ENCODE measurements at regions not wholly inside any gene's neighbourhood (a gene's known extent, or its start where the extent isn't known, plus 50 kb on each side); places are given as distances from the start of the nearest gene placed in this dataset.

GRCh38 chr4:136017556-136017955, 1514.7 kb downstream of the PCDH18 start:
- no peaks in the 10 kb centered on the region for H3K36me3 Mint-ChIP-seq
- no peaks in the 10 kb centered on the region for H3K79me2 ChIP-seq (ENCODE audit: insufficient read depth, low read length)
- H3K4me1 Mint-ChIP-seq, result no peaks in the 10 kb centered on the region
- peaks cover 0 to 7% (median 0%) of the 10 kb centered on the region in 7 donors for H3K9me3 Mint-ChIP-seq
- peaks cover 0 to 3% (median 0%) of the 10 kb centered on the region in 3 donors for H3K27me3 Mint-ChIP-seq (ENCODE audit: low read depth in 3 of 3)
- H3K4me3 ChIP-seq (replicated peaks in 1 of 3; ENCODE audit: low read depth in 2 of 3, low read length in 3 of 3), result no peak overlapping the region
- intact Hi-C loops (cut with micrococcal nuclease), result no loop called here
- DNase-seq, result no peak
- H3K4me3 Mint-ChIP-seq, result no peak overlapping the region
- no peaks in the 10 kb centered on the region for H4K20me1 ChIP-seq (ENCODE audit: insufficient read depth, low read length)
- no peaks in the 10 kb centered on the region for H3K36me3 ChIP-seq (replicated peaks in 1 of 2; ENCODE audit: control insufficient read depth in 1 of 2, insufficient read depth in 2 of 2, low read length in 2 of 2)
- H3K9ac ChIP-seq (ENCODE audit: insufficient read depth, low read length, poor library complexity, severe bottlenecking), result no peak overlapping the region
- H3K9me3 ChIP-seq (replicated peaks in 1 of 2; ENCODE audit: control insufficient read depth in 1 of 2, insufficient read depth in 1 of 2, low read length in 2 of 2), result no peaks in the 10 kb centered on the region
- H3K27ac ChIP-seq (ENCODE audit: low read depth in 1 of 2, low read length in 2 of 2), result no peak overlapping the region
- H2AFZ ChIP-seq (ENCODE audit: insufficient read depth, low read depth, low read length, poor library complexity, severe bottlenecking), result no peak overlapping the region
- H3K27ac Mint-ChIP-seq, result no peak overlapping the region
- TF ChIP-seq CTCF (IDR thresholded peaks at IDR 0.05), result no peak
- H3K4me1 ChIP-seq (ENCODE audit: control insufficient read depth in 1 of 2, insufficient read depth in 2 of 2, low read length in 2 of 2), result no peaks in the 10 kb centered on the region
- no peaks in the 10 kb centered on the region for H3K27me3 ChIP-seq (ENCODE audit: control insufficient read depth in 2 of 2, insufficient read depth in 2 of 2, low read length in 2 of 2)
- H3K4me2 ChIP-seq (replicated peaks; ENCODE audit: extremely low read depth, low read length, poor library complexity, severe bottlenecking), result no peak overlapping the region

- H3K4me2 ChIP-seq (replicated peaks; ENCODE audit: extremely low read depth, low read length, poor library complexity, severe bottlenecking), result no peak overlapping the region
- no peaks in the 10 kb centered on the region for H3K27me3 ChIP-seq (ENCODE audit: control insufficient read depth in 2 of 2, insufficient read depth in 2 of 2, low read length in 2 of 2)
- H3K27ac Mint-ChIP-seq, result no peak overlapping the region
- no peak overlapping the region for H3K9ac ChIP-seq (ENCODE audit: insufficient read depth, low read length, poor library complexity, severe bottlenecking)
- no peak overlapping the region for H3K4me3 ChIP-seq (replicated peaks in 1 of 3; ENCODE audit: low read depth in 2 of 3, low read length in 3 of 3)
- H3K9me3 Mint-ChIP-seq, result peaks cover 0 to 13% (median 0%) of the 10 kb centered on the region in 7 donors
- H3K9me3 ChIP-seq (replicated peaks in 1 of 2; ENCODE audit: control insufficient read depth in 1 of 2, insufficient read depth in 1 of 2, low read length in 2 of 2), result peaks cover 6 to 17% of the 10 kb centered on the region in 2 donors
- no peaks in the 10 kb centered on the region for H3K27me3 Mint-ChIP-seq (ENCODE audit: low read depth in 3 of 3)
- no peaks in the 10 kb centered on the region for H3K79me2 ChIP-seq (ENCODE audit: insufficient read depth, low read length)
- 40% methylated on average over 1 of the region's 1 CpG for WGBS (ENCODE audit: insufficient coverage)
- no peak for TF ChIP-seq CTCF (IDR thresholded peaks at IDR 0.05)
- no peak overlapping the region for H2AFZ ChIP-seq (ENCODE audit: insufficient read depth, low read depth, low read length, poor library complexity, severe bottlenecking)
- H3K4me1 ChIP-seq (ENCODE audit: control insufficient read depth in 1 of 2, insufficient read depth in 2 of 2, low read length in 2 of 2), result no peaks in the 10 kb centered on the region
- H3K36me3 ChIP-seq (replicated peaks in 1 of 2; ENCODE audit: control insufficient read depth in 1 of 2, insufficient read depth in 2 of 2, low read length in 2 of 2), result no peaks in the 10 kb centered on the region
- intact Hi-C loops (cut with micrococcal nuclease), result no loop called here
- H3K36me3 Mint-ChIP-seq, result no peaks in the 10 kb centered on the region
- H4K20me1 ChIP-seq (ENCODE audit: insufficient read depth, low read length), result no peaks in the 10 kb centered on the region
- H3K27ac ChIP-seq (ENCODE audit: low read depth in 1 of 2, low read length in 2 of 2), result no peak overlapping the region
- H3K4me3 Mint-ChIP-seq, result no peak overlapping the region
- H3K4me1 Mint-ChIP-seq, result no peaks in the 10 kb centered on the region
- no peak for DNase-seq
Measured at GRCh38 chr4:136012220-136012619, 1520.1 kb downstream of the PCDH18 start.
